ENCODE measurements at regions not wholly inside any gene's neighbourhood (a gene's known extent, or its start where the extent isn't known, plus 50 kb on each side); places are given as distances from the start of the nearest gene placed in this dataset.

DNA sequence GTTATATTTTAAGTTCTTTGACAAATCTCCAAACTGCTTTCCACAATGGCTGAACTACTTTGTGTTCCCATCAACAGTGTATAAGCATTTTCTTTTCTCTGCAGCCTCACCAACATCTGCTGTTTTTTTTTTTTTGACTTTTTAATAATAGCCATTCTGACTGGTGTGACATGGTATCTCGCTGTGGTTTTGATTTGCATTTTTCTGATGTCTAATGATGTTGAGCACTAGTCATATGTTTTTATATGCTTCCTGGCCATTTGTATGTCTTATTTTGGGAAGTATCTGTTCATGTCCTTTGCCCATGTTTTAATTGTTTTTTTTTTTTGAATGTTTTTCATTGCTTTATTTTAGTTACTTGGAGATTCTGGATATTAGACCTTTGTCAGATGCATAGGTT is 196.6 kb downstream of the PLK2 start:
- no peak for TF ChIP-seq CTCF (IDR thresholded peaks at IDR 0.05)
- no peak for TF ChIP-seq POLR2A (IDR thresholded peaks at IDR 0.05)
- no peak for TF ChIP-seq EP300 (IDR thresholded peaks at IDR 0.05)

Data from ovary (tissue), 3 donors.